ENCODE measurements at regions not wholly inside any gene's neighbourhood (a gene's known extent, or its start where the extent isn't known, plus 50 kb on each side); places are given as distances from the start of the nearest gene placed in this dataset.

DNA sequence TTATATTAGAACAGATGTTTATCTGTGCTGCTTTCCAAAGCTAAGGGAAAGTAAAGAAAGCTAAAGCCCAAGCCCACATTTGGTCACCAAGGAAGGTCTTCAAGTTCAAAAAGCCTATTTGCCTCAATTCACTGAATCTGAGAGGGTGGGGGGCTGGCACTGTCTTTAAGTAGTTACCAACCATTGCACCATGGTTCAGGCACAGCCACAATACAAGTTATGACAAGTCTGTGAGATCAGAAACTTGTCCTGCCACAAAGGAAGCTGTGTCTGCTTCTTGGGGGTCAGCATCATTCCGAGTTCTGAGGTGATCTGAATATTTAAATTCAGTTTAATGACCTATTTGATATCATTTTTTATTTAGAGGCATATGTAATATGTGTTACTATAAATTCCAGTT lies 78.3 kb upstream of the OPRM1 start:
- no peak for TF ChIP-seq HDAC6 (IDR thresholded peaks at IDR 0.05; ENCODE audit: low read depth, low read length)
- no peak for TF ChIP-seq ATF2 (IDR thresholded peaks at IDR 0.05; ENCODE audit: low read length)
- no peak for TF ChIP-seq POLR2A (IDR thresholded peaks at IDR 0.05; ENCODE audit: control extremely low read depth in 1 of 2, low read depth in 2 of 2, low read length in 2 of 2)
- TF ChIP-seq, protein P1, sequence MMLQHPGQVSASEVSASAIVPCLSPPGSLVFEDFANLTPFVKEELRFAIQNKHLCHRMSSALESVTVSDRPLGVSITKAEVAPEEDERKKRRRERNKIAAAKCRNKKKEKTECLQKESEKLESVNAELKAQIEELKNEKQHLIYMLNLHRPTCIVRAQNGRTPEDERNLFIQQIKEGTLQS (IDR thresholded peaks at IDR 0.05; ENCODE audit: insufficient read depth, low read depth, low read length) = no peak
- no peak for TF ChIP-seq CBX5 (IDR thresholded peaks at IDR 0.05; ENCODE audit: low read depth, low read length)
- no peak for TF ChIP-seq TAF1 (IDR thresholded peaks at IDR 0.05; ENCODE audit: low read depth, low read length)
